Right lobe of liver (tissue), 4 donors: ENCODE measurements at regions not wholly inside any gene's neighbourhood (a gene's known extent, or its start where the extent isn't known, plus 50 kb on each side); places are given as distances from the start of the nearest gene placed in this dataset.

Source experiments
- POLR2A ChIP-seq: fragments of 450-650 bp; IDR thresholded peaks from one replicate; pipeline ENCODE4 v1.6.1; 2017; ENCODE audit warnings: antibody characterized with exemption, mild to moderate bottlenecking
- TF ChIP-seq, protein P1 (sequence below), 4 donors: fragments of 200-600 bp in 3 of 4; fragments of 450-650 bp in 1 of 4; IDR thresholded peaks; one replicate each; pipeline versions ENCODE4 v1.5.1 to v1.8.0; 2016 to 2022; ENCODE audit warnings: antibody characterized with exemption in 4 of 4, mild to moderate bottlenecking in 2 of 4
- donor health status: DM: no; HTN: no; CAD: no.
- donor health status: DM: no; HTN: no; CAD: no.
- donor health status: DM: no; HTN: yes; CAD: no.

DNA sequence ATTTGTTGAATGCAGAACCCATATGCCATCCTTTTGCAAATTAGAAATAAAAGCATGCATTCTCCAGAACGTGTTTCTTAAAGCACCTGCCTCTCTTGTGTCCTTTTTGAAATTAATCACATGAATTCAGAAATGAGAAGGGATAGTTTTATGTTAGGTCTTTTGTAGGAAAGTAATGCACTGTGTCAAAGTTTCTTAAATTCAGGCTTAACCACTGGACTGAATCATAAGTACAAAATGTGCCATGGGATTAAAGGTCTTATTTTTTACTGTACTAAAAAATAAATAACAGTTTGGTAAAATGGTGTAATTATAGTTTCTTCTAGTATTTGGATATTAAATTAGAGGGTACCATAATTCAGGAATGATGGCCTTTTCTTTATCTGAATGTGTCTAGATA lies 290.1 kb upstream of the USP25 start:
- no peak for TF ChIP-seq POLR2A
- TF ChIP-seq, protein P1, sequence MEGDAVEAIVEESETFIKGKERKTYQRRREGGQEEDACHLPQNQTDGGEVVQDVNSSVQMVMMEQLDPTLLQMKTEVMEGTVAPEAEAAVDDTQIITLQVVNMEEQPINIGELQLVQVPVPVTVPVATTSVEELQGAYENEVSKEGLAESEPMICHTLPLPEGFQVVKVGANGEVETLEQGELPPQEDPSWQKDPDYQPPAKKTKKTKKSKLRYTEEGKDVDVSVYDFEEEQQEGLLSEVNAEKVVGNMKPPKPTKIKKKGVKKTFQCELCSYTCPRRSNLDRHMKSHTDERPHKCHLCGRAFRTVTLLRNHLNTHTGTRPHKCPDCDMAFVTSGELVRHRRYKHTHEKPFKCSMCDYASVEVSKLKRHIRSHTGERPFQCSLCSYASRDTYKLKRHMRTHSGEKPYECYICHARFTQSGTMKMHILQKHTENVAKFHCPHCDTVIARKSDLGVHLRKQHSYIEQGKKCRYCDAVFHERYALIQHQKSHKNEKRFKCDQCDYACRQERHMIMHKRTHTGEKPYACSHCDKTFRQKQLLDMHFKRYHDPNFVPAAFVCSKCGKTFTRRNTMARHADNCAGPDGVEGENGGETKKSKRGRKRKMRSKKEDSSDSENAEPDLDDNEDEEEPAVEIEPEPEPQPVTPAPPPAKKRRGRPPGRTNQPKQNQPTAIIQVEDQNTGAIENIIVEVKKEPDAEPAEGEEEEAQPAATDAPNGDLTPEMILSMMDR (IDR thresholded peaks at IDR 0.05) = no peak
